Neural crest cell (in vitro differentiated cells): ENCODE measurements at regions not wholly inside any gene's neighbourhood (a gene's known extent, or its start where the extent isn't known, plus 50 kb on each side); places are given as distances from the start of the nearest gene placed in this dataset. TPM values are rescaled to one million over a fixed set of nuclear protein-coding genes. Genes with fewer than 3 reads are reported as not detected.

ENCODE experiments used
- DNase-seq: peaks from one replicate; pipeline ENCODE4 v3.0.0; 2021; ENCODE audit warnings: low read depth, mixed read lengths, low spot score
- H3K27ac Mint-ChIP-seq: one replicate; pipeline ENCODE4 v1.8.0; 2021; ENCODE audit warnings: mild to moderate bottlenecking, mixed read lengths; ENCODE audit not compliant: unreplicated experiment
- H3K27me3 Mint-ChIP-seq: 2 replicates; pipeline ENCODE4 v1.8.0; 2021; ENCODE audit warnings: low read depth, mild to moderate bottlenecking, mixed read lengths
- H3K36me3 Mint-ChIP-seq: 2 replicates; pipeline ENCODE4 v1.8.0; 2021; ENCODE audit warnings: low read depth, mild to moderate bottlenecking, mixed read lengths
- H3K4me1 Mint-ChIP-seq: 2 replicates; pipeline ENCODE4 v1.8.0; 2021; ENCODE audit warnings: mixed read lengths
- H3K4me3 Mint-ChIP-seq: one replicate; pipeline ENCODE4 v1.8.0; 2021; ENCODE audit warnings: mild to moderate bottlenecking, mixed read lengths
- H3K9me3 Mint-ChIP-seq: 2 replicates; pipeline ENCODE4 v1.8.0; 2021; ENCODE audit warnings: mixed read lengths
- microRNA-seq: library from miRNA; unstranded; fragments of <30 nt; microRNA quantifications from one replicate; pipeline ENCODE4, GENCODE V29; 2020
- TF ChIP-seq, protein P1 (sequence below): fragments of 200-600 bp; sonication (generic); conservative IDR thresholded peaks from 2 replicates; pipeline ENCODE4 v1.5.0; 2021; ENCODE audit warnings: antibody characterized with exemption, mild to moderate bottlenecking

DNA sequence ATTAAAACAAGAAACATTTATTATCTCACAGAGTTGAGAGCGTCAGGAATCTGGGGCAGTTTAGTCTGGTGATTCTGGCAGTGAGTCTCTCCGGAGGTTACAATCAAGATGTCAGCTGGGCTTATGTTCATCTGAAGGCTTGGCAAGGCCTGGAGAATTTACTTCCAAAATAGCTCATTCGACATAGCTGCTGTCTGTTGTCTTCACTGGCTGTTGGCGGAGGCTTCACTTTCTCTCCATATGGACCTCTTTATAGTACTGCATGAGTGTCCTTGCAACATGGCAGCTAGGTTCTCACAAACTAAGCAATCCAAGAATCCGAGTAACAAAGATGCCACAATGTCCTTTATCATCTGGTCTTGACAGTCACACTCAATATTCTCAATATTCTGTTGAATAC lies 70.2 kb upstream of the ADGRL3 start:
- Mint-ChIP-seq H3K36me3 (no peaks in the 10 kb centered on the region), H3K27me3 (no peaks in the 10 kb centered on the region), H3K9me3 (peaks cover 2% of the 10 kb centered on the region), H3K4me1 (no peaks in the 10 kb centered on the region), H3K27ac (no peak overlapping the region), H3K4me3 (no peak overlapping the region)
- TF ChIP-seq, protein P1, sequence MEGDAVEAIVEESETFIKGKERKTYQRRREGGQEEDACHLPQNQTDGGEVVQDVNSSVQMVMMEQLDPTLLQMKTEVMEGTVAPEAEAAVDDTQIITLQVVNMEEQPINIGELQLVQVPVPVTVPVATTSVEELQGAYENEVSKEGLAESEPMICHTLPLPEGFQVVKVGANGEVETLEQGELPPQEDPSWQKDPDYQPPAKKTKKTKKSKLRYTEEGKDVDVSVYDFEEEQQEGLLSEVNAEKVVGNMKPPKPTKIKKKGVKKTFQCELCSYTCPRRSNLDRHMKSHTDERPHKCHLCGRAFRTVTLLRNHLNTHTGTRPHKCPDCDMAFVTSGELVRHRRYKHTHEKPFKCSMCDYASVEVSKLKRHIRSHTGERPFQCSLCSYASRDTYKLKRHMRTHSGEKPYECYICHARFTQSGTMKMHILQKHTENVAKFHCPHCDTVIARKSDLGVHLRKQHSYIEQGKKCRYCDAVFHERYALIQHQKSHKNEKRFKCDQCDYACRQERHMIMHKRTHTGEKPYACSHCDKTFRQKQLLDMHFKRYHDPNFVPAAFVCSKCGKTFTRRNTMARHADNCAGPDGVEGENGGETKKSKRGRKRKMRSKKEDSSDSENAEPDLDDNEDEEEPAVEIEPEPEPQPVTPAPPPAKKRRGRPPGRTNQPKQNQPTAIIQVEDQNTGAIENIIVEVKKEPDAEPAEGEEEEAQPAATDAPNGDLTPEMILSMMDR: no peak
- no peak for DNase-seq

DNA sequence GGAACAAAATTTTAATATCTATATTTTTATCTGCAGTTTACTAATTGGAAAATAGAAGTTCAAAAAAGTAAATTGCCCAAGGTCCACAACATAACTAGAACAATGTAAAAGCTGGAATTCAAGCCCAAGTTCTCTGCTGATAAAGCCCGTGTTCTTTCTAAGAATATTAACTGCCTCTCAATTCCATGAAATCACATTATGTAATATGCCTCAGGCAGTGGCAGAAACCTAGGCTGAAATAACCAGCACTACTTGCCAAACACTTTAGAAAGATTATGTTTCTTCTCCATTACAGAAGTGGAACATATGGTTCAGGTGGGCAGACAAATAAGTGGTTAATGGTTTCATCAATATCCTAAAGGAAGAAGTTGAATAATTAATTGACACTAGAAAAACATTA lies 56.7 kb upstream of the ADGRL3 start:
- TF ChIP-seq, protein P1: no peak
- Mint-ChIP-seq H3K9me3 (peaks cover 3% of the 10 kb centered on the region), H3K4me1 (no peaks in the 10 kb centered on the region), H3K36me3 (no peaks in the 10 kb centered on the region), H3K27me3 (no peaks in the 10 kb centered on the region), H3K27ac (no peak overlapping the region), H3K4me3 (no peak overlapping the region)
- no peak for DNase-seq

DNA sequence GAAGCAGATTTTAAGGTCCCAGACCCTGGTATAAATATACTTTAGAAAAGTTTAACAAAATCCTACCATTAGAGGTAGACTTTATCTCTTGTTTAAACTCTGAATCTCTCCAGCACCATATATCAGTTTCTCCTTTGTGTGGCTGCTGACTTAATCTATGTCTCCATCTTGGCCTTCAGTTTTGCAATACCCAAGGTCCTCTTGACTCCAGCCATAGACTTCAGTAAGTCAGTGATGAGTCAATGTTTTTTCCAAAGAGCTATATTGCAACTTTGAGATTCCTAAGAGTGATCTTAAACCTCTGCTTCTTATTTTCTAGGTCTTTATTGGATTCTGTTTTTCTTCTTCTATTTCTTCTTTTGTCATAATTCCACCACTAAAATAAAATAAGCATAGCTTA lies 50.8 kb upstream of the ADGRL3 start:
- Mint-ChIP-seq H3K4me3 (no peak overlapping the region), H3K27me3 (no peaks in the 10 kb centered on the region), H3K27ac (no peak overlapping the region), H3K4me1 (no peaks in the 10 kb centered on the region), H3K36me3 (no peaks in the 10 kb centered on the region), H3K9me3 (no peaks in the 10 kb centered on the region)
- TF ChIP-seq, protein P1: no peak
- no peak for DNase-seq

Small RNA genes lying in the stretch of these regions (microRNA-seq; reads per million reads assigned to microRNA genes)
- gene MIR548AG1: not detected
